Choroid plexus epithelial cell (primary cell): ENCODE measurements at regions not wholly inside any gene's neighbourhood (a gene's known extent, or its start where the extent isn't known, plus 50 kb on each side); places are given as distances from the start of the nearest gene placed in this dataset.

ENCODE experiments used
- DNase-seq: peaks from one replicate; pipeline ENCODE4 v3.0.0-alpha.2; 2010; ENCODE audit warnings: low read depth
- H3K4me3 ChIP-seq: 2 replicates; pipeline ENCODE4 v1.5.1; 2011; ENCODE audit warnings: low read depth, mild to moderate bottlenecking, control low read depth, low read length, moderate library complexity
- CTCF ChIP-seq: conservative IDR thresholded peaks from 2 replicates; pipeline ENCODE4 v1.5.1; 2011; ENCODE audit warnings: low read depth, mild to moderate bottlenecking, control low read depth, inconsistent platforms, low read length, moderate library complexity

- DNase-seq = no peak
- no peak for TF ChIP-seq CTCF
- no peak overlapping the region for H3K4me3 ChIP-seq
These were observed 232.9 kb downstream of the ETS1 start for GRCh38 chr11:128354476-128354875.

- no peak for TF ChIP-seq CTCF
- no peak for DNase-seq
- no peak overlapping the region for H3K4me3 ChIP-seq
These were observed 236.2 kb downstream of the ETS1 start for GRCh38 chr11:128351168-128351567.

GRCh38 chr11:128349650-128350299 lies 237.6 kb downstream of the ETS1 start:
- H3K4me3 ChIP-seq = no peak overlapping the region
- DNase-seq = no peak
- TF ChIP-seq CTCF = no peak

- DNase-seq = peak; percentile 78
- TF ChIP-seq CTCF = no peak
- no peak overlapping the region for H3K4me3 ChIP-seq
These were observed 240.6 kb downstream of the ETS1 start for GRCh38 chr11:128346804-128347203.

- DNase-seq = no peak
- no peak overlapping the region for H3K4me3 ChIP-seq
- TF ChIP-seq CTCF = no peak
These were observed 242.0 kb downstream of the ETS1 start for GRCh38 chr11:128345316-128345715.

GRCh38 chr11:128343870-128344269 lies 243.5 kb downstream of the ETS1 start:
- no peak for TF ChIP-seq CTCF
- DNase-seq = no peak
- no peak overlapping the region for H3K4me3 ChIP-seq

GRCh38 chr11:128343135-128343514 lies 244.2 kb downstream of the ETS1 start:
- DNase-seq = no peak
- no peak for TF ChIP-seq CTCF
- H3K4me3 ChIP-seq = no peak overlapping the region
